ENCODE measurements at regions not wholly inside any gene's neighbourhood (a gene's known extent, or its start where the extent isn't known, plus 50 kb on each side); places are given as distances from the start of the nearest gene placed in this dataset.

DNA sequence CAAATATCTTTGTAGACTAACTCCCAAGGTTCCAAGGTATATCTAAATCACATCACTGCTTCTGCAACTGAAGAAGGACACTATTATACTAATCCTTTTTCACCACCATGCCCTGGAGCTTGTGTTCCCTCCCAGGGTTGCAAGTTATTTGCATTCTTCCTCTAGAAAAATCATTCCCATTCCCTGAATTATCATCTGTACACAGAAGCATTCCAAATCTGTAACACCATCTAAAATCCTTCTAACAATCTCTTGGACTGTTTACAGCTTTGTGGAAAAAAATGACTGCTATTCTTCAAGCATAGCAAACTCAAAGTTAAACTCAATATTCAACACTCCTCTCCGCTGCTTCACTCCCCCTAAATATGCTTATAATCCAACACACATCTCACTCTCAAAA is 1570.8 kb upstream of the ADGRL3 start:
- TF ChIP-seq, protein P1, sequence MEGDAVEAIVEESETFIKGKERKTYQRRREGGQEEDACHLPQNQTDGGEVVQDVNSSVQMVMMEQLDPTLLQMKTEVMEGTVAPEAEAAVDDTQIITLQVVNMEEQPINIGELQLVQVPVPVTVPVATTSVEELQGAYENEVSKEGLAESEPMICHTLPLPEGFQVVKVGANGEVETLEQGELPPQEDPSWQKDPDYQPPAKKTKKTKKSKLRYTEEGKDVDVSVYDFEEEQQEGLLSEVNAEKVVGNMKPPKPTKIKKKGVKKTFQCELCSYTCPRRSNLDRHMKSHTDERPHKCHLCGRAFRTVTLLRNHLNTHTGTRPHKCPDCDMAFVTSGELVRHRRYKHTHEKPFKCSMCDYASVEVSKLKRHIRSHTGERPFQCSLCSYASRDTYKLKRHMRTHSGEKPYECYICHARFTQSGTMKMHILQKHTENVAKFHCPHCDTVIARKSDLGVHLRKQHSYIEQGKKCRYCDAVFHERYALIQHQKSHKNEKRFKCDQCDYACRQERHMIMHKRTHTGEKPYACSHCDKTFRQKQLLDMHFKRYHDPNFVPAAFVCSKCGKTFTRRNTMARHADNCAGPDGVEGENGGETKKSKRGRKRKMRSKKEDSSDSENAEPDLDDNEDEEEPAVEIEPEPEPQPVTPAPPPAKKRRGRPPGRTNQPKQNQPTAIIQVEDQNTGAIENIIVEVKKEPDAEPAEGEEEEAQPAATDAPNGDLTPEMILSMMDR (IDR thresholded peaks at IDR 0.05; ENCODE audit: insufficient read depth, low read length, missing control alignments), result no peak
- POLR2A ChIA-PET, result no interaction called here
- DNase-seq (ENCODE audit: low read depth, low spot score), result no peak
- CTCF ChIA-PET, result no interaction called here
- no peak overlapping the region for H3K4me3 ChIP-seq (ENCODE audit: low read depth, low read length)

DNA sequence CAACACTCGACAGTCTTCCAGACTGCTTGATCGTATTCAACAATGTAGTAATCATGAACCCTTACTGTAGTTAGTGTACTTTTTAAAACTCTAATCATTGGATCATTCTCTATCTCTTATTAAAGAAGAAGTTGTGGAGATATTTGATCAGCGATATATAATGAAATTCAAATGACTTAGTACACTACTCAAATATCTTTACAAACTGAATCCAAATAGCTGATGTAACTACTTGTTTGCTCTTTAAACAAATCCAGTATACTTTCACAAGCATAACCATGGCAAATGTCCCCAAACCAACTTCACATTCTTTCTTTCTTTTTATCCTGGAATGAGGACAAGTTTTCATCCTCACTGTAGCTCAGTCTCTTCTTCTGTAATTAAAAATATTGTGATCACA is 1569.9 kb upstream of the ADGRL3 start:
- ChIA-PET CTCF (no interaction called here), POLR2A (no interaction called here)
- no peak for DNase-seq (ENCODE audit: low read depth, low spot score)
- TF ChIP-seq, protein P1 (IDR thresholded peaks at IDR 0.05; ENCODE audit: insufficient read depth, low read length, missing control alignments), result no peak
- no peak overlapping the region for H3K4me3 ChIP-seq (ENCODE audit: low read depth, low read length)

DNA sequence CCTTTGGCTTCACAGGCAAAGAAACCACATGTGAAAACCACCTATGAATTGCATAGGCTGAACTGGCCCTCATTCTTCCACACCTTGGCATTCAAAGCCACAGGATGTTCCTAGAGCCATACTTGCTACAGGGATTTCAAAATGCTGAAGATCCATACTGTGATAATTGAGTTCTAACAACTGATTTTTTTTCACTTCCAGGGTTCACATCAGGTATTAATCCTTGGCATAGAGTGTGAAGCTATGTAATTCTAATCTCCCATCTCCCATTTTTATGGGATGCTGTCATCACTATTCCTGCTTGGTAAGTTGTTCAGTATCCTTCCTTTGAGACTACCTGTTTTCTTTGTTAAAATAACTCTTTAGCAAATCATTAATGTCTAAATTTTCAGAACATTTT is 1569.2 kb upstream of the ADGRL3 start:
- DNase-seq (ENCODE audit: low read depth, low spot score), result no peak
- H3K4me3 ChIP-seq (ENCODE audit: low read depth, low read length), result no peak overlapping the region
- POLR2A ChIA-PET, result no interaction called here
- CTCF ChIA-PET, result no interaction called here
- TF ChIP-seq, protein P1 (IDR thresholded peaks at IDR 0.05; ENCODE audit: insufficient read depth, low read length, missing control alignments), result no peak

DNA sequence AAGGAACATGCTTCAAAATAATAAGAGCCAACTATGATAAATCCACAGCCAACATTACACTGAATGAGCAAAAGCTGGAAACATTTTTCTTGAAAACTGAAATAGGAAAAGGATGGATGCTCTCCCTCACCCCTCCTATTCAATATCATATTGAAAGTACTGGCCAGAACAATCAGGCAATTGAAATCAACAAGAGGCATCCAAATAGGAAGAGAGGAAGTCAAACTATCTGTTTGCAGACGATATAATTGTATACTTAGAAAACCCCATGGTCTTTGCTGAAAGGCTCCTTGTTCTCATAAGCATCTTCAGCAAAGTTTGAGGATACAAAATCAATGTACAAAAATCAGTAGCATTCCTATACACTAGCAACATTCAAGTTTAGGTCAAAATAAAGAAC is 1562.5 kb upstream of the ADGRL3 start:
- TF ChIP-seq, protein P1 (IDR thresholded peaks at IDR 0.05; ENCODE audit: insufficient read depth, low read length, missing control alignments), result no peak
- no peak overlapping the region for H3K4me3 ChIP-seq (ENCODE audit: low read depth, low read length)
- ChIA-PET POLR2A (no interaction called here), CTCF (no interaction called here)
- DNase-seq (ENCODE audit: low read depth, low spot score), result no peak

DNA sequence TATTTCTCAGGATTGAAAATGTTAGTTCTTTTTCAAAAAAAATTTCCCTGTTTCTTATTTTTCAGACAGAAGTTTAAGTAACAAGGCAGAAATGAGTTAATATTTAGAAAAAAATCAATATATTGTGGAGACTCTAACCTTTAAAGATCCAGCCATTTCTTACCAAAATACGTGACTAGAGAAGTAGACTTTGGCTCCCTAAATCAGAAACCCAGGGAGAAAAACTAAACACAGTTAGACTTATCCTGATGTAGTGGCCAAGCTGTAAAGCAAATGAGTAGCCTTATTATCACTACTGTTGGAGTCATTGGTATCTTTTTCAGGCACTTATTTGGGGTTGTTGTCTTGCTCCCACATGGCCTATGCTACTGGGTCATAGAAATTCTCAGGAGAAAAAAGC is 1556.4 kb upstream of the ADGRL3 start:
- DNase-seq (ENCODE audit: low read depth, low spot score), result no peak
- ChIA-PET CTCF (no interaction called here), POLR2A (no interaction called here)
- TF ChIP-seq, protein P1 (IDR thresholded peaks at IDR 0.05; ENCODE audit: insufficient read depth, low read length, missing control alignments), result no peak
- H3K4me3 ChIP-seq (ENCODE audit: low read depth, low read length), result no peak overlapping the region

GRCh38 chr4:59644765-59645164 is 1555.4 kb upstream of the ADGRL3 start:
- ChIA-PET POLR2A (no interaction called here), CTCF (no interaction called here)
- TF ChIP-seq, protein P1 (IDR thresholded peaks at IDR 0.05; ENCODE audit: insufficient read depth, low read length, missing control alignments), result no peak
- DNase-seq (ENCODE audit: low read depth, low spot score), result no peak
- H3K4me3 ChIP-seq (ENCODE audit: low read depth, low read length), result no peak overlapping the region
